HL-60 (cell line): ENCODE measurements at regions not wholly inside any gene's neighbourhood (a gene's known extent, or its start where the extent isn't known, plus 50 kb on each side); places are given as distances from the start of the nearest gene placed in this dataset.

Experiments used
- GABPA ChIP-seq: IDR thresholded peaks from 2 replicates; pipeline ENCODE4 v1.6.1; 2012; ENCODE audit warnings: low read depth
- SPI1 ChIP-seq: IDR thresholded peaks from 2 replicates; pipeline ENCODE4 v1.6.1; 2012; ENCODE audit warnings: low read depth, mild to moderate bottlenecking, borderline replicate concordance
- TF ChIP-seq, protein P1 (sequence below): IDR thresholded peaks from one replicate; pipeline ENCODE4 v1.5.1; 2011; ENCODE audit warnings: low read length, control low read depth, inconsistent platforms; ENCODE audit not compliant: insufficient read depth
- TF ChIP-seq, protein P2 (sequence below): IDR thresholded peaks from 2 replicates; pipeline ENCODE4 v1.6.1; 2012; ENCODE audit warnings: low read depth; ENCODE audit not compliant: insufficient replicate concordance

DNA sequence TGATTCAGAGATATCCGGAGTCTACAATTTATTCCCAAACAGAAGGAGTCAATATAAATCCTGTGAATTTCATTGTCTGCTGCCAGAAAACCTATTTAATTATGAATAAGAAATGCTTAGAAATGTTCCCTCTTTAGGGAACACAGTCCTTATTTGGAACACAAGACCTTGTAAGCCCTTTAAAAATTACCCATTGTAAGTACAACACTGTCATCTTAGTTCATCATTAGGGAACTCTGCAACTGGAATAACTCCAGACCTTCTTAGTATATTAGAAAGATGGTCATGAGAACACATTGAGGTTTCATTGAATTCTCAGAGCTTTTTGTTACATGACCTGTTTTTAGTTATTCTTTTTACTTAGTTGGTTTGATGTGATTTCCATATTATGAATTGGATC lies 548.5 kb upstream of the KLF12 start:
- TF ChIP-seq, protein P1, sequence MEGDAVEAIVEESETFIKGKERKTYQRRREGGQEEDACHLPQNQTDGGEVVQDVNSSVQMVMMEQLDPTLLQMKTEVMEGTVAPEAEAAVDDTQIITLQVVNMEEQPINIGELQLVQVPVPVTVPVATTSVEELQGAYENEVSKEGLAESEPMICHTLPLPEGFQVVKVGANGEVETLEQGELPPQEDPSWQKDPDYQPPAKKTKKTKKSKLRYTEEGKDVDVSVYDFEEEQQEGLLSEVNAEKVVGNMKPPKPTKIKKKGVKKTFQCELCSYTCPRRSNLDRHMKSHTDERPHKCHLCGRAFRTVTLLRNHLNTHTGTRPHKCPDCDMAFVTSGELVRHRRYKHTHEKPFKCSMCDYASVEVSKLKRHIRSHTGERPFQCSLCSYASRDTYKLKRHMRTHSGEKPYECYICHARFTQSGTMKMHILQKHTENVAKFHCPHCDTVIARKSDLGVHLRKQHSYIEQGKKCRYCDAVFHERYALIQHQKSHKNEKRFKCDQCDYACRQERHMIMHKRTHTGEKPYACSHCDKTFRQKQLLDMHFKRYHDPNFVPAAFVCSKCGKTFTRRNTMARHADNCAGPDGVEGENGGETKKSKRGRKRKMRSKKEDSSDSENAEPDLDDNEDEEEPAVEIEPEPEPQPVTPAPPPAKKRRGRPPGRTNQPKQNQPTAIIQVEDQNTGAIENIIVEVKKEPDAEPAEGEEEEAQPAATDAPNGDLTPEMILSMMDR = no peak
- TF ChIP-seq SPI1 (no peak), GABPA (no peak)
- TF ChIP-seq, protein P2, sequence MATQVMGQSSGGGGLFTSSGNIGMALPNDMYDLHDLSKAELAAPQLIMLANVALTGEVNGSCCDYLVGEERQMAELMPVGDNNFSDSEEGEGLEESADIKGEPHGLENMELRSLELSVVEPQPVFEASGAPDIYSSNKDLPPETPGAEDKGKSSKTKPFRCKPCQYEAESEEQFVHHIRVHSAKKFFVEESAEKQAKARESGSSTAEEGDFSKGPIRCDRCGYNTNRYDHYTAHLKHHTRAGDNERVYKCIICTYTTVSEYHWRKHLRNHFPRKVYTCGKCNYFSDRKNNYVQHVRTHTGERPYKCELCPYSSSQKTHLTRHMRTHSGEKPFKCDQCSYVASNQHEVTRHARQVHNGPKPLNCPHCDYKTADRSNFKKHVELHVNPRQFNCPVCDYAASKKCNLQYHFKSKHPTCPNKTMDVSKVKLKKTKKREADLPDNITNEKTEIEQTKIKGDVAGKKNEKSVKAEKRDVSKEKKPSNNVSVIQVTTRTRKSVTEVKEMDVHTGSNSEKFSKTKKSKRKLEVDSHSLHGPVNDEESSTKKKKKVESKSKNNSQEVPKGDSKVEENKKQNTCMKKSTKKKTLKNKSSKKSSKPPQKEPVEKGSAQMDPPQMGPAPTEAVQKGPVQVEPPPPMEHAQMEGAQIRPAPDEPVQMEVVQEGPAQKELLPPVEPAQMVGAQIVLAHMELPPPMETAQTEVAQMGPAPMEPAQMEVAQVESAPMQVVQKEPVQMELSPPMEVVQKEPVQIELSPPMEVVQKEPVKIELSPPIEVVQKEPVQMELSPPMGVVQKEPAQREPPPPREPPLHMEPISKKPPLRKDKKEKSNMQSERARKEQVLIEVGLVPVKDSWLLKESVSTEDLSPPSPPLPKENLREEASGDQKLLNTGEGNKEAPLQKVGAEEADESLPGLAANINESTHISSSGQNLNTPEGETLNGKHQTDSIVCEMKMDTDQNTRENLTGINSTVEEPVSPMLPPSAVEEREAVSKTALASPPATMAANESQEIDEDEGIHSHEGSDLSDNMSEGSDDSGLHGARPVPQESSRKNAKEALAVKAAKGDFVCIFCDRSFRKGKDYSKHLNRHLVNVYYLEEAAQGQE = no peak
